ENCODE measurements at regions not wholly inside any gene's neighbourhood (a gene's known extent, or its start where the extent isn't known, plus 50 kb on each side); places are given as distances from the start of the nearest gene placed in this dataset.

DNA sequence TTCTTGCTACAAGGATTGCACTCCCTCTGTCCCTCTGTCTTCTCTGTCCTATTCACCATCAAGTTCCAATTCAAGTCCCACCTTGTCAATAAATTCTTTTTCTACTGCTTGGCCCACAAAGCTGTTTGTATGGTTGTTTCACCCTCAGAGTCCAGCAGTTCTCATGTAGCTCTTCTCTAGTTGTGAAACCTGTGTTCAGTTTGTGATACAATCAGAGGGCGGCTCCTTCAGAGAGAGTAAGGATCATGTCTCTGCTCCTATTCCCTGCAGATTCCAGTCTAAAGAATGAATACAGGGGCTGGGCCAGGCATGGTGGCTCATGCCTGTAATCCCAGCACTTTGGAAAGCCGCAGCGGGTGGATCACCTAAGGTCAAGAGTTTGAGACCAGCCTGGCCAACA, 126.6 kb upstream of the BET1 start:
- H3K27ac Mint-ChIP-seq: no peak overlapping the region

DNA sequence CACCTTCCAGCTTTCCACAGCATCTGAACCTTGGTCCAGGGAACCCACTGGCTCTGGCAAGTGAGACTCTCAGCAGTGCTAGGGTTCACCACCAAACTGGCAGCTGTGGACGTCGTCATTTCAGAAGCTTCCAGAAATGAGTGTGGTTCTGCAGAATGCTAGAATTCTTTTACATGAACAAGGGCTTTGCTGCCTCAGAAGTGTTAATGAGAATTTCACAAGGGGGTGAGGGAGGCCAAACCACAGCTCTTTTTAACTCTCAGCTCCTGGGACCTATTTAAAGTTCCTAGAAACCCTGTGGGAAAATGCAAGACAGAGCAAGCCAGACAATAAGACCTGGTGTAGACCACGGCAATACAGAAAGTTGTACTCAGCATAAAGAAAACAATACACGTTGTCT, 129.3 kb upstream of the BET1 start:
- WGBS (ENCODE audit: insufficient coverage): no CpG with 5 or more reads among the region's 4 CpGs
- TF ChIP-seq, protein P1, sequence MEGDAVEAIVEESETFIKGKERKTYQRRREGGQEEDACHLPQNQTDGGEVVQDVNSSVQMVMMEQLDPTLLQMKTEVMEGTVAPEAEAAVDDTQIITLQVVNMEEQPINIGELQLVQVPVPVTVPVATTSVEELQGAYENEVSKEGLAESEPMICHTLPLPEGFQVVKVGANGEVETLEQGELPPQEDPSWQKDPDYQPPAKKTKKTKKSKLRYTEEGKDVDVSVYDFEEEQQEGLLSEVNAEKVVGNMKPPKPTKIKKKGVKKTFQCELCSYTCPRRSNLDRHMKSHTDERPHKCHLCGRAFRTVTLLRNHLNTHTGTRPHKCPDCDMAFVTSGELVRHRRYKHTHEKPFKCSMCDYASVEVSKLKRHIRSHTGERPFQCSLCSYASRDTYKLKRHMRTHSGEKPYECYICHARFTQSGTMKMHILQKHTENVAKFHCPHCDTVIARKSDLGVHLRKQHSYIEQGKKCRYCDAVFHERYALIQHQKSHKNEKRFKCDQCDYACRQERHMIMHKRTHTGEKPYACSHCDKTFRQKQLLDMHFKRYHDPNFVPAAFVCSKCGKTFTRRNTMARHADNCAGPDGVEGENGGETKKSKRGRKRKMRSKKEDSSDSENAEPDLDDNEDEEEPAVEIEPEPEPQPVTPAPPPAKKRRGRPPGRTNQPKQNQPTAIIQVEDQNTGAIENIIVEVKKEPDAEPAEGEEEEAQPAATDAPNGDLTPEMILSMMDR (IDR thresholded peaks at IDR 0.05): no peak
- Histone ChIP-seq H2AFZ (ENCODE audit: insufficient read depth, low read depth, low read length, poor library complexity, severe bottlenecking) (no peak overlapping the region), H3K27me3 (ENCODE audit: control insufficient read depth in 2 of 2, insufficient read depth in 2 of 2, low read length in 2 of 2) (no peaks in the 10 kb centered on the region), H3K36me3 (replicated peaks in 1 of 2; ENCODE audit: control insufficient read depth in 1 of 2, insufficient read depth in 2 of 2, low read length in 2 of 2) (no peaks in the 10 kb centered on the region), H3K9me3 (replicated peaks in 1 of 2; ENCODE audit: control insufficient read depth in 1 of 2, insufficient read depth in 1 of 2, low read length in 2 of 2) (no peaks in the 10 kb centered on the region), H3K9ac (ENCODE audit: insufficient read depth, low read length, poor library complexity, severe bottlenecking) (no peak overlapping the region), H3K4me3 (replicated peaks in 1 of 3; ENCODE audit: low read depth in 2 of 3, low read length in 3 of 3) (no peak overlapping the region), H3K4me1 (ENCODE audit: control insufficient read depth in 1 of 2, insufficient read depth in 2 of 2, low read length in 2 of 2) (no peaks in the 10 kb centered on the region), H3K4me2 (replicated peaks; ENCODE audit: extremely low read depth, low read length, poor library complexity, severe bottlenecking) (no peak overlapping the region), H4K20me1 (ENCODE audit: insufficient read depth, low read length) (no peaks in the 10 kb centered on the region), H3K79me2 (ENCODE audit: insufficient read depth, low read length) (no peaks in the 10 kb centered on the region), H3K27ac (ENCODE audit: low read depth in 1 of 2, low read length in 2 of 2) (no peak overlapping the region)
- no peak overlapping the region for H3K4me3 Mint-ChIP-seq
- intact Hi-C loops (cut with micrococcal nuclease): no loop called here
- DNase-seq: no peak
- H3K27ac Mint-ChIP-seq: peak overlapping the region in 2 of 7 donors; percentile 47 to 60
- no peaks in the 10 kb centered on the region for H3K4me1 Mint-ChIP-seq
- H3K36me3 Mint-ChIP-seq: no peaks in the 10 kb centered on the region
- H3K9me3 Mint-ChIP-seq: no peaks in the 10 kb centered on the region
- peaks cover 1 to 5% (median 4%) of the 10 kb centered on the region in 3 donors for H3K27me3 Mint-ChIP-seq (ENCODE audit: low read depth in 3 of 3)

More for the DNA sequence above, 126.6 kb upstream of the BET1 start:
- Histone ChIP-seq H2AFZ (ENCODE audit: insufficient read depth, low read depth, low read length, poor library complexity, severe bottlenecking) (no peak overlapping the region), H4K20me1 (ENCODE audit: insufficient read depth, low read length) (no peaks in the 10 kb centered on the region), H3K27me3 (ENCODE audit: control insufficient read depth in 2 of 2, insufficient read depth in 2 of 2, low read length in 2 of 2) (no peaks in the 10 kb centered on the region), H3K36me3 (replicated peaks in 1 of 2; ENCODE audit: control insufficient read depth in 1 of 2, insufficient read depth in 2 of 2, low read length in 2 of 2) (no peaks in the 10 kb centered on the region), H3K4me1 (ENCODE audit: control insufficient read depth in 1 of 2, insufficient read depth in 2 of 2, low read length in 2 of 2) (no peaks in the 10 kb centered on the region), H3K4me2 (replicated peaks; ENCODE audit: extremely low read depth, low read length, poor library complexity, severe bottlenecking) (no peak overlapping the region), H3K4me3 (replicated peaks in 1 of 3; ENCODE audit: low read depth in 2 of 3, low read length in 3 of 3) (no peak overlapping the region), H3K79me2 (ENCODE audit: insufficient read depth, low read length) (no peaks in the 10 kb centered on the region), H3K9me3 (replicated peaks in 1 of 2; ENCODE audit: control insufficient read depth in 1 of 2, insufficient read depth in 1 of 2, low read length in 2 of 2) (no peaks in the 10 kb centered on the region), H3K27ac (ENCODE audit: low read depth in 1 of 2, low read length in 2 of 2) (no peak overlapping the region), H3K9ac (ENCODE audit: insufficient read depth, low read length, poor library complexity, severe bottlenecking) (no peak overlapping the region)
- Mint-ChIP-seq H3K4me1 (no peaks in the 10 kb centered on the region), H3K36me3 (no peaks in the 10 kb centered on the region), H3K9me3 (no peaks in the 10 kb centered on the region), H3K27me3 (ENCODE audit: low read depth in 3 of 3) (peaks cover 1 to 6% (median 4%) of the 10 kb centered on the region in 3 donors), H3K4me3 (no peak overlapping the region)
- TF ChIP-seq, protein P1 (IDR thresholded peaks at IDR 0.05): no peak
- no peak for DNase-seq
- WGBS (ENCODE audit: insufficient coverage): 83% methylated on average over 3 of the region's 3 CpGs
- intact Hi-C loops (cut with micrococcal nuclease): no loop called here

Data from CD14-positive monocyte (primary cell).